Brain microvascular endothelial cell (primary cell): ENCODE measurements at regions not wholly inside any gene's neighbourhood (a gene's known extent, or its start where the extent isn't known, plus 50 kb on each side); places are given as distances from the start of the nearest gene placed in this dataset.

Experiments used
- DNase-seq: peaks from one replicate; pipeline ENCODE4 v3.0.0-alpha.2; 2020
- H3K27ac ChIP-seq: fragments of 250-450 bp; sonication (Bioruptor Pico); 2 replicates; pipeline ENCODE4 v1.5.1; 2020; ENCODE audit warnings: mild to moderate bottlenecking, moderate library complexity
- H3K27me3 ChIP-seq: fragments of 250-450 bp; sonication (Bioruptor Pico); replicated peaks from 2 replicates; pipeline ENCODE4 v1.5.1; 2020; ENCODE audit warnings: mild to moderate bottlenecking
- H3K36me3 ChIP-seq: fragments of 250-450 bp; sonication (Bioruptor Pico); replicated peaks from 2 replicates; pipeline ENCODE4 v1.5.1; 2020; ENCODE audit warnings: mild to moderate bottlenecking
- H3K4me3 ChIP-seq: 2 replicates; pipeline ENCODE4 v1.5.1; 2011; ENCODE audit warnings: low read depth, mild to moderate bottlenecking, control low read depth, low read length, moderate library complexity
- CTCF ChIP-seq: IDR thresholded peaks from 2 replicates; pipeline ENCODE4 v1.5.1; 2011; ENCODE audit warnings: low read depth, mild to moderate bottlenecking, moderate library complexity, low read length, control low read depth, inconsistent platforms; ENCODE audit errors: missing control alignments
- in situ Hi-C: cut with HindIII; loops from 2 replicates; pipeline ENCODE4 v1.10.0; 2017; ENCODE audit warnings: low sequenced_read_pairs, low pct_ligation_motif_present

DNA sequence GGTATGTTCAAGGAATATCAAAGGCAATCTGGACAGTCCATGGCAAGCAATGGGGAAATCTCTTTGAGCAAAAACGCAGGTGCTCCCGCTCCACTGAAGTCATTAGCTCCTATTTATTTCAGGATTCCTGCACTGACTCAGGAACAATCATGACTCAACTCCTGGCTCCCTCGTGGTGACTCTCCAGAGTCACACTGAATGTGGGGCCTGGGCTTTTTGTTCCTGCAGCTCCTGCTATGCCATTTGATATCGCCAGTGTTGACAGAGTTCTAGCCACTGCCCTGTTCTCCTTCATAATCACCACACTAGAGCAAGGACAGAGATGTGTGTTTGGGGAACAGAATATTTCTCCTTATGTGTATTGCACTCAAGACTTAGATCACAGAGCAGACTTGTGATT is 187.2 kb upstream of the ZNF462 start:
- in situ Hi-C loops, result no loop called here
- no peaks in the 10 kb centered on the region for H3K36me3 ChIP-seq
- H3K27me3 ChIP-seq, result no peaks in the 10 kb centered on the region
- no peak for TF ChIP-seq CTCF
- no peak overlapping the region for H3K4me3 ChIP-seq
- H3K27ac ChIP-seq, result no peak overlapping the region
- DNase-seq, result no peak

GRCh38 chr9:106677374-106677773 is 185.6 kb upstream of the ZNF462 start:
- Histone ChIP-seq H3K27ac (no peak overlapping the region), H3K27me3 (no peaks in the 10 kb centered on the region), H3K36me3 (no peaks in the 10 kb centered on the region), H3K4me3 (no peak overlapping the region)
- in situ Hi-C loops, result no loop called here
- no peak for DNase-seq
- TF ChIP-seq CTCF, result no peak

GRCh38 chr9:106677830-106678229 is 185.1 kb upstream of the ZNF462 start:
- Histone ChIP-seq H3K36me3 (no peaks in the 10 kb centered on the region), H3K4me3 (no peak overlapping the region), H3K27me3 (no peaks in the 10 kb centered on the region), H3K27ac (no peak overlapping the region)
- in situ Hi-C loops, result no loop called here
- TF ChIP-seq CTCF, result no peak
- DNase-seq, result no peak

DNA sequence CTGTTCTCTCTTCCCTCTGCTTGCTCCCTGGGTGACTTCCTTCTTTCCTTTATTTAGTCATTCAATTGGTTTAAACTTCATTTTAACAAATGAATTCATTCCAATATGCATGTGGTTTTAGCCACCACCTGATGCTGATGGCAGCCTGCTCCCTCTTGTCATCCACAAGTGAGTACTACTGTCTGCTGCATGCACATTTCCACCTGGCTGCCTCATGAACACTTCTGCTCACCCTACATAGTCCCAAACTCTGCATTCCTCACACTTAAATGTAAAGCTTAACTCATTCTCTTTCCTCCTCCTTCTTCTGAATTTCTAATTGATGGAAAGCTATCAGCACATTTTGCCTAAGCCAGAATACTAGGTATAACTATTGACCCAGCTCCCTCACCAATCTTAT is 184.7 kb upstream of the ZNF462 start:
- in situ Hi-C loops, result no loop called here
- H3K27me3 ChIP-seq, result no peaks in the 10 kb centered on the region
- TF ChIP-seq CTCF, result no peak
- no peak overlapping the region for H3K27ac ChIP-seq
- no peak overlapping the region for H3K4me3 ChIP-seq
- DNase-seq, result no peak
- H3K36me3 ChIP-seq, result no peaks in the 10 kb centered on the region

GRCh38 chr9:106682420-106682819 is 180.5 kb upstream of the ZNF462 start:
- no peaks in the 10 kb centered on the region for H3K36me3 ChIP-seq
- in situ Hi-C loops, result no loop called here
- H3K27ac ChIP-seq, result no peak overlapping the region
- H3K27me3 ChIP-seq, result no peaks in the 10 kb centered on the region
- H3K4me3 ChIP-seq, result no peak overlapping the region
- TF ChIP-seq CTCF, result no peak
- no peak for DNase-seq

DNA sequence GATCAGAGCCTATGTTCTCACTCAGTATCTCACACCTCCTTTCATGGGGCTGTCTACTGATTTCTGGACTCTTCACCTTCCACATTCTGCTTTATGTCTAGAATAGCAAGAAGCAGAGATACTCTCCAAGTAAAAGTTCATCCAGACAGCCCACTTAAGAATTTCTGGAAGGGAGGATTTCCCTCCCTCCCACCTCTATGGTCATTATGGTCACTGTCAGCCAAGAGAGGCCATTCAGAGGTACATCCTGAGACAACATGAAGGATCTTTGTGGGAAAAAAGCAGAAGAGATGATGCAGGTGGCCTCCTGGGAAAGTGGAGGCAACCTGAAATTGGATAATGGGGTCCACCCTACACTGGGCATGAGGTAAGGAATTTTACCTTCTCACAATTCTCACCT is 179.5 kb upstream of the ZNF462 start:
- in situ Hi-C loops, result no loop called here

More for the DNA sequence above, 179.5 kb upstream of the ZNF462 start:
- DNase-seq, result no peak
- Histone ChIP-seq H3K36me3 (no peaks in the 10 kb centered on the region), H3K4me3 (no peak overlapping the region), H3K27me3 (no peaks in the 10 kb centered on the region), H3K27ac (no peak overlapping the region)
- no peak for TF ChIP-seq CTCF
